B cell (primary cell): ENCODE measurements at regions not wholly inside any gene's neighbourhood (a gene's known extent, or its start where the extent isn't known, plus 50 kb on each side); places are given as distances from the start of the nearest gene placed in this dataset.

Experiments
- ATAC-seq: fragments of 200-7000 bp; cut with Tn5 transposase; one replicate; pipeline ENCODE4 v1.10.0; 2021; ENCODE audit warnings: low read depth, mild to moderate bottlenecking, moderate number of reproducible peaks, moderate library complexity
- CTCF ChIA-PET: fragments of 350-600 bp; sonication (Branson Sonifier 250); formaldehyde crosslinking; loops from one replicate; lab custom pipeline; 2021; ENCODE audit warnings: antibody characterized with exemption, inconsistent platforms; lab: Charles Lee
- POLR2A ChIA-PET: fragments of 350-600 bp; sonication (Branson Sonifier 250); formaldehyde crosslinking; loops from one replicate; lab custom pipeline; 2021; ENCODE audit warnings: antibody characterized with exemption; lab: Charles Lee
- DNase-seq: peaks from one replicate; pipeline ENCODE4 v3.0.0; 2013
- H2AFZ ChIP-seq: 2 replicates; pipeline ENCODE4 v1.6.1; 2012; ENCODE audit warnings: mild to moderate bottlenecking, low read depth, low read length; ENCODE audit not compliant: insufficient read depth, poor library complexity, severe bottlenecking
- H3K27ac ChIP-seq, 2 donors: 1 replicate in 1 of 2; 2 replicates in 1 of 2; pipeline ENCODE4 v1.5.1; 2012 to 2013; ENCODE audit warnings: low read length in 2 of 2, mild to moderate bottlenecking in 2 of 2, moderate library complexity in 1 of 2
- H3K27me3 ChIP-seq, 4 experiments: fragments of 200-600 bp in 1 of 4; sonication (generic) in 1 of 4; replicated peaks in 1 of 4; 1 replicate in 2 of 4; 2 replicates in 2 of 4; pipeline versions ENCODE4 v1.6.1 to v1.7.0; 2013 to 2016; ENCODE audit warnings: low read length in 3 of 4, mild to moderate bottlenecking in 2 of 4, mixed read lengths in 1 of 4, moderate library complexity in 1 of 4; ENCODE audit not compliant: insufficient read depth in 4 of 4, control insufficient read depth in 3 of 4; ENCODE audit errors: control extremely low read depth in 1 of 4
- H3K36me3 ChIP-seq, 2 experiments: replicated peaks in 1 of 2; 1 replicate in 1 of 2; 2 replicates in 1 of 2; pipeline versions ENCODE4 v1.6.1 to v1.7.1; 2013; ENCODE audit warnings: low read length in 1 of 2; ENCODE audit not compliant: insufficient read depth in 2 of 2, control insufficient read depth in 1 of 2; ENCODE audit errors: control extremely low read depth in 1 of 2, extremely low read depth in 1 of 2
- H3K4me1 ChIP-seq, 2 donors: fragments of 200-600 bp in 1 of 2; sonication (generic) in 1 of 2; 1 replicate in 1 of 2; 2 replicates in 1 of 2; pipeline versions ENCODE4 v1.5.1 to v1.6.1; 2013 to 2017; ENCODE audit warnings: low read length in 2 of 2; ENCODE audit not compliant: control insufficient read depth in 2 of 2, insufficient read depth in 2 of 2
- H3K4me2 ChIP-seq: replicated peaks from 2 replicates; pipeline ENCODE3; 2012; ENCODE audit warnings: mild to moderate bottlenecking, low read depth, low read length; ENCODE audit not compliant: poor library complexity, severe bottlenecking
- H3K4me3 ChIP-seq, 5 experiments: fragments of 200-600 bp in 1 of 5; sonication (generic) in 1 of 5; 1 replicate in 3 of 5; 2 replicates in 2 of 5; pipeline versions ENCODE4 v1.5.1 to v1.7.0; 2011 to 2016; ENCODE audit warnings: low read length in 4 of 5, mild to moderate bottlenecking in 4 of 5, low read depth in 2 of 5, control low read depth in 1 of 5, moderate library complexity in 1 of 5; ENCODE audit not compliant: insufficient read depth in 1 of 5; ENCODE audit errors: control extremely low read depth in 1 of 5, extremely low read depth in 1 of 5
- H3K79me2 ChIP-seq: fragments of 200-600 bp; sonication (generic); one replicate; pipeline ENCODE4 v1.6.0; 2016; ENCODE audit warnings: low read length; ENCODE audit not compliant: control insufficient read depth, insufficient read depth
- H3K9ac ChIP-seq: fragments of 200-600 bp; sonication (generic); 2 replicates; pipeline ENCODE4 v1.6.1; 2017; ENCODE audit warnings: mild to moderate bottlenecking, low read length, moderate library complexity
- H3K9me3 ChIP-seq, 3 donors: one replicate each; pipeline versions ENCODE4 v1.6.1 to v1.7.1; 2013; ENCODE audit warnings: low read length in 2 of 3; ENCODE audit not compliant: control insufficient read depth in 2 of 3, insufficient read depth in 1 of 3; ENCODE audit errors: control extremely low read depth in 1 of 3
- H4K20me1 ChIP-seq: 2 replicates; pipeline ENCODE4 v1.6.0; 2012; ENCODE audit warnings: mild to moderate bottlenecking, low read length; ENCODE audit not compliant: insufficient read depth, control insufficient read depth, poor library complexity, severe bottlenecking
- H3K27ac Mint-ChIP-seq: one replicate; pipeline ENCODE4 v1.8.0; 2021; ENCODE audit warnings: mixed read lengths
- H3K27me3 Mint-ChIP-seq: one replicate; pipeline ENCODE4 v1.8.0; 2021; ENCODE audit warnings: mixed read lengths
- H3K4me1 Mint-ChIP-seq: one replicate; pipeline ENCODE4 v1.8.0; 2021; ENCODE audit warnings: mixed read lengths
- H3K4me3 Mint-ChIP-seq: one replicate; pipeline ENCODE4 v1.8.0; 2021; ENCODE audit warnings: mixed read lengths
- H3K9me3 Mint-ChIP-seq: one replicate; pipeline ENCODE4 v1.8.0; 2022; ENCODE audit warnings: mixed read lengths; ENCODE audit not compliant: insufficient read depth
- EZH2 ChIP-seq: IDR thresholded peaks from 2 replicates; pipeline ENCODE4 v1.6.1; 2012; ENCODE audit warnings: borderline replicate concordance, low read depth, mild to moderate bottlenecking, moderate library complexity, low read length; ENCODE audit not compliant: insufficient read depth, poor library complexity, severe bottlenecking
- WGBS: methylation state at CpG from one replicate; pipeline ENCODE4 v1.1.5; 2013; ENCODE audit warnings: missing lambda C conversion rate; ENCODE audit not compliant: insufficient coverage; 5-methylcytosine and 5-hydroxymethylcytosine counted together
- intact Hi-C: fragments of 100-400 bp; cut with micrococcal nuclease; formaldehyde crosslinking; loops from one replicate; pipeline ENCODE4 v1.10.0; 2022
- TF ChIP-seq, protein P1 (sequence below): fragments of 200-600 bp; IDR thresholded peaks from one replicate; pipeline ENCODE4 v1.8.0; 2022; ENCODE audit warnings: antibody characterized with exemption, mild to moderate bottlenecking

DNA sequence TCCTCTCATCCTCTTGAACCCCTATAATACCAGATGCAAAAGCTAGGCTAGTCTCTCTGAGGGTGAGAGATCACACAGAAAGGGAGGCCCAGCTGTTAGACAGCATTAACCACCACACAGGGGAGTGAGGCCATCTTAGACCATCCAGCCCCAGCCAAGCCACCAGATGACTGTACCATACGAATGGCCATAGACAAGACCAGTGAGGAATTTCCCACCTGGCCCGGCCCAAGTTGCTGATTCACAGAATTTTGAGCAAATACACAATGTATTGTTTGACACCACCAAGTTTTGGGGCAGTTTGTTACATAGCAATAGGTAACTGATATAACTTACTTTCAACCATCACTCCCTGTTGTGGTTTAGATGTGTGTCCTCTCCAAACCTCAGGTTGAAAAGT is 98.2 kb upstream of the CTNNA2 start:
- TF ChIP-seq, protein P1, sequence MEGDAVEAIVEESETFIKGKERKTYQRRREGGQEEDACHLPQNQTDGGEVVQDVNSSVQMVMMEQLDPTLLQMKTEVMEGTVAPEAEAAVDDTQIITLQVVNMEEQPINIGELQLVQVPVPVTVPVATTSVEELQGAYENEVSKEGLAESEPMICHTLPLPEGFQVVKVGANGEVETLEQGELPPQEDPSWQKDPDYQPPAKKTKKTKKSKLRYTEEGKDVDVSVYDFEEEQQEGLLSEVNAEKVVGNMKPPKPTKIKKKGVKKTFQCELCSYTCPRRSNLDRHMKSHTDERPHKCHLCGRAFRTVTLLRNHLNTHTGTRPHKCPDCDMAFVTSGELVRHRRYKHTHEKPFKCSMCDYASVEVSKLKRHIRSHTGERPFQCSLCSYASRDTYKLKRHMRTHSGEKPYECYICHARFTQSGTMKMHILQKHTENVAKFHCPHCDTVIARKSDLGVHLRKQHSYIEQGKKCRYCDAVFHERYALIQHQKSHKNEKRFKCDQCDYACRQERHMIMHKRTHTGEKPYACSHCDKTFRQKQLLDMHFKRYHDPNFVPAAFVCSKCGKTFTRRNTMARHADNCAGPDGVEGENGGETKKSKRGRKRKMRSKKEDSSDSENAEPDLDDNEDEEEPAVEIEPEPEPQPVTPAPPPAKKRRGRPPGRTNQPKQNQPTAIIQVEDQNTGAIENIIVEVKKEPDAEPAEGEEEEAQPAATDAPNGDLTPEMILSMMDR = no peak
- TF ChIP-seq EZH2 = no peak

DNA sequence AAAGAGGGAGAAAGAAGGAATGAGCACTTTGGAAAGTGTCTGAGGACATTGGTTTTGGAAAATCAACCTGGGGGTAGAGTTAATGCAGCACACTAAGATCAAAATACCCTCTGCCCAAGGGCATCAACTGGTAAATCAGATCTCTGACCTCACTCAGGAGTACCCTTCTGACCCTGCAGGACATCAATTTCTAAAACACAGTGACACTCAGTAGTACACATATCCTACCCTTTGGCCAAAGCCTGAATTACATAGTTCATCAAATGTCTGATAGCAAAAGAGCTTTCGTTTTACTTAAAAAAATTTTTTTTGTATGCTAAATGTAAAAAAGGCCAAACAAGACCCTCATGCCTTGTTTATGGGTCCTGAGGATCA is 118.4 kb upstream of the CTNNA2 start:
- H3K36me3 ChIP-seq = no peaks in the 10 kb centered on the region
- no peaks in the 10 kb centered on the region for H3K27me3 Mint-ChIP-seq
- no peaks in the 10 kb centered on the region for H4K20me1 ChIP-seq
- ChIA-PET CTCF (no interaction called here), POLR2A (no interaction called here)
- no peak overlapping the region for H3K27ac ChIP-seq
- no peak overlapping the region for H3K4me3 ChIP-seq
- no peak overlapping the region for H3K27ac Mint-ChIP-seq
- ATAC-seq (no peak), DNase-seq (no peak)
- H3K4me2 ChIP-seq = no peak overlapping the region
- H3K9me3 Mint-ChIP-seq = peaks cover 5% of the 10 kb centered on the region
- H2AFZ ChIP-seq = no peak overlapping the region
- no CpG with 5 or more reads among the region's 1 CpG for WGBS
- no peaks in the 10 kb centered on the region for H3K27me3 ChIP-seq
- H3K4me3 Mint-ChIP-seq = no peak overlapping the region
- no peaks in the 10 kb centered on the region for H3K4me1 Mint-ChIP-seq
- intact Hi-C loops = no loop called here
- peaks cover 0 to 3% (median 0%) of the 10 kb centered on the region in 3 donors for H3K9me3 ChIP-seq
- no peaks in the 10 kb centered on the region for H3K4me1 ChIP-seq
- TF ChIP-seq EZH2 = no peak
- TF ChIP-seq, protein P1 = no peak
- H3K9ac ChIP-seq = no peak overlapping the region
- no peaks in the 10 kb centered on the region for H3K79me2 ChIP-seq

More for the DNA sequence above, 98.2 kb upstream of the CTNNA2 start:
- intact Hi-C loops = no loop called here
- H3K27ac ChIP-seq = no peak overlapping the region
- Mint-ChIP-seq H3K27ac (no peak overlapping the region), H3K27me3 (no peaks in the 10 kb centered on the region), H3K4me3 (no peak overlapping the region), H3K9me3 (peaks cover 7% of the 10 kb centered on the region), H3K4me1 (no peaks in the 10 kb centered on the region)
- no peaks in the 10 kb centered on the region for H4K20me1 ChIP-seq
- ChIA-PET POLR2A (no interaction called here), CTCF (no interaction called here)
- H3K27me3 ChIP-seq = no peaks in the 10 kb centered on the region
- ATAC-seq (no peak), DNase-seq (no peak)
- no peaks in the 10 kb centered on the region for H3K79me2 ChIP-seq
- peaks cover 0 to 3% (median 1%) of the 10 kb centered on the region in 3 donors for H3K9me3 ChIP-seq
- H3K4me1 ChIP-seq = no peaks in the 10 kb centered on the region
- no peaks in the 10 kb centered on the region for H3K36me3 ChIP-seq
- H2AFZ ChIP-seq = no peak overlapping the region
- H3K4me2 ChIP-seq = no peak overlapping the region
- no CpG with 5 or more reads among the region's 2 CpGs for WGBS
- no peak overlapping the region for H3K9ac ChIP-seq
- H3K4me3 ChIP-seq = no peak overlapping the region
